SK-N-SH (cell line): ENCODE measurements at regions not wholly inside any gene's neighbourhood (a gene's known extent, or its start where the extent isn't known, plus 50 kb on each side); places are given as distances from the start of the nearest gene placed in this dataset.

Experiments used
- CTCF ChIA-PET: fragments of 300-600, 350-600 bp; formaldehyde crosslinking; extraction: SDS; loops from one replicate; lab custom pipeline; 2021; lab: Yijun Ruan, JAX
- POLR2A ChIA-PET: fragments of 350-600 bp; sonication (Branson Sonifier 250); formaldehyde crosslinking; extraction: SDS; loops from one replicate; lab custom pipeline; 2020; ENCODE audit warnings: antibody characterized with exemption, inconsistent platforms; lab: Yijun Ruan, JAX
- DNase-seq: peaks from one replicate; pipeline ENCODE4 v3.0.0; 2012
- H2AFZ ChIP-seq: fragments of 200-600 bp; sonication (generic); 2 replicates; pipeline ENCODE4 v1.8.1; 2016; ENCODE audit warnings: antibody characterized with exemption, mild to moderate bottlenecking, low read depth
- H3F3A ChIP-seq: fragments of 200-600 bp; sonication (generic); replicated peaks from 2 replicates; pipeline ENCODE3; 2016; ENCODE audit warnings: antibody characterized with exemption, mild to moderate bottlenecking; ENCODE audit not compliant: insufficient read depth
- H3K27ac ChIP-seq, 2 experiments: fragments of 200-500 bp in 1 of 2; fragments of 200-600 bp in 1 of 2; sonication (Bioruptor generic) in 1 of 2; sonication (generic), shearing (Covaris generic) in 1 of 2; 2 replicates each; pipeline versions ENCODE4 v1.5.1 to v1.6.1; 2014 to 2016; ENCODE audit warnings: low read depth in 2 of 2, inconsistent platforms in 1 of 2, low read length in 1 of 2, mild to moderate bottlenecking in 1 of 2, mixed read lengths in 1 of 2
- H3K27me3 ChIP-seq: fragments of 200-600 bp; sonication (generic), shearing (Covaris generic); 2 replicates; pipeline ENCODE4 v1.6.1; 2016; ENCODE audit warnings: mixed run types; ENCODE audit not compliant: insufficient read depth
- H3K36me3 ChIP-seq, 2 experiments: fragments of 200-500 bp in 1 of 2; fragments of 200-600 bp in 1 of 2; sonication (Bioruptor generic) in 1 of 2; sonication (generic) in 1 of 2; replicated peaks in 1 of 2; 2 replicates each; pipeline versions ENCODE3 to v1.5.1; 2014 to 2016; ENCODE audit warnings: low read length in 1 of 2, mild to moderate bottlenecking in 1 of 2; ENCODE audit not compliant: insufficient read depth in 2 of 2, control insufficient read depth in 1 of 2
- H3K4me1 ChIP-seq, 2 experiments: fragments of 200-500 bp in 1 of 2; fragments of 200-600 bp in 1 of 2; sonication (Bioruptor generic) in 1 of 2; sonication (generic), shearing (Covaris generic) in 1 of 2; 2 replicates each; pipeline versions ENCODE4 v1.5.1 to v1.6.1; 2014 to 2016; ENCODE audit warnings: low read depth in 1 of 2, low read length in 1 of 2, mixed run types in 1 of 2; ENCODE audit not compliant: insufficient read depth in 2 of 2, control insufficient read depth in 1 of 2
- H3K4me2 ChIP-seq: fragments of 200-600 bp; sonication (generic), shearing (Covaris generic); 2 replicates; pipeline ENCODE4 v1.6.1; 2017; ENCODE audit warnings: mixed run types
- H3K4me3 ChIP-seq, 2 experiments: fragments of 200-500 bp in 1 of 2; fragments of 200-600 bp in 1 of 2; sonication (Bioruptor generic) in 1 of 2; sonication (generic), shearing (Covaris generic) in 1 of 2; 2 replicates each; pipeline versions ENCODE4 v1.5.1 to v1.8.1; 2014 to 2016; ENCODE audit warnings: low read depth in 2 of 2, inconsistent platforms in 1 of 2, low read length in 1 of 2, mild to moderate bottlenecking in 1 of 2, mixed read lengths in 1 of 2, moderate library complexity in 1 of 2
- H3K79me2 ChIP-seq: fragments of 200-600 bp; sonication (generic); 2 replicates; pipeline ENCODE4 v1.8.1; 2017; ENCODE audit warnings: mild to moderate bottlenecking; ENCODE audit not compliant: insufficient read depth
- H3K9ac ChIP-seq: fragments of 200-600 bp; sonication (generic); 2 replicates; pipeline ENCODE4 v1.6.1; 2017; ENCODE audit warnings: mixed run types
- H3K9me2 ChIP-seq: fragments of 200-600 bp; sonication (generic); 2 replicates; pipeline ENCODE4 v1.6.1; 2017; ENCODE audit warnings: mixed run types
- H3K9me3 ChIP-seq: fragments of 200-600 bp; sonication (generic); 2 replicates; pipeline ENCODE4 v1.6.1; 2017; ENCODE audit warnings: mixed run types, mild to moderate bottlenecking, moderate library complexity
- H4K20me1 ChIP-seq: fragments of 200-600 bp; sonication (generic); 2 replicates; pipeline ENCODE4 v1.6.1; 2017; ENCODE audit warnings: mild to moderate bottlenecking, mixed run types; ENCODE audit not compliant: insufficient read depth
- ELF1 ChIP-seq: IDR thresholded peaks from 2 replicates; pipeline ENCODE4 v1.4.0; 2012
- EZH2phosphoT487 ChIP-seq: fragments of 200-600 bp; sonication (generic); IDR thresholded peaks from 2 replicates; pipeline ENCODE4 v1.6.1; 2017; ENCODE audit warnings: low read depth, mixed run types, mild to moderate bottlenecking, antibody characterized with exemption, moderate library complexity, borderline replicate concordance
- FOXM1 ChIP-seq: IDR thresholded peaks from 2 replicates; pipeline ENCODE4 v1.4.0; 2012; ENCODE audit warnings: low read depth, mild to moderate bottlenecking
- NFIC ChIP-seq: IDR thresholded peaks from 2 replicates; pipeline ENCODE4 v1.4.0; 2012; ENCODE audit warnings: borderline replicate concordance
- NRF1 ChIP-seq: IDR thresholded peaks from 2 replicates; pipeline ENCODE4 v1.6.1; 2012; ENCODE audit warnings: low read depth, mild to moderate bottlenecking, low read length
- RAD21 ChIP-seq: IDR thresholded peaks from 2 replicates; pipeline ENCODE4 v1.6.1; 2012; ENCODE audit warnings: mild to moderate bottlenecking, low read length
- RCOR1 ChIP-seq: fragments of 150-350 bp; IDR thresholded peaks from 2 replicates; pipeline ENCODE4 v1.6.1; 2017; ENCODE audit warnings: antibody characterized with exemption, low read length
- RXRA ChIP-seq: IDR thresholded peaks from 2 replicates; pipeline ENCODE4 v1.4.0; 2012; ENCODE audit warnings: low read depth, mild to moderate bottlenecking, borderline replicate concordance
- SIN3A ChIP-seq: IDR thresholded peaks from 2 replicates; pipeline ENCODE4 v1.6.1; 2012; ENCODE audit warnings: low read depth, mild to moderate bottlenecking, low read length, moderate library complexity, borderline replicate concordance
- SMC3 ChIP-seq: IDR thresholded peaks from 2 replicates; pipeline ENCODE4 v1.6.1; 2012; ENCODE audit warnings: low read depth, low read length, improper control_type of control experiment
- TAF1 ChIP-seq: IDR thresholded peaks from 2 replicates; pipeline ENCODE4 v1.6.1; 2012; ENCODE audit warnings: low read depth, mild to moderate bottlenecking, low read length, moderate library complexity, borderline replicate concordance
- WGBS: methylation state at CpG from one replicate; pipeline ENCODE4 v1.1.6; 2017; ENCODE audit warnings: low lambda C conversion rate; 5-methylcytosine and 5-hydroxymethylcytosine counted together
- TF ChIP-seq, protein P1 (sequence below): IDR thresholded peaks from 2 replicates; pipeline ENCODE4 v1.4.0; 2012; ENCODE audit warnings: low read depth, borderline replicate concordance
- TF ChIP-seq, protein P2 (sequence below): IDR thresholded peaks from 2 replicates; pipeline ENCODE4 v1.4.0; 2012; ENCODE audit warnings: low read depth
- TF ChIP-seq, protein P3 (sequence below): IDR thresholded peaks from 2 replicates; pipeline ENCODE4 v1.6.1; 2012; ENCODE audit warnings: mild to moderate bottlenecking, low read depth, low read length, moderate library complexity
- TF ChIP-seq, protein P4 (sequence below): fragments of 200-600 bp; sonication (generic); IDR thresholded peaks from 2 replicates; pipeline ENCODE4 v1.6.1; 2017; ENCODE audit warnings: antibody characterized with exemption, mild to moderate bottlenecking, moderate library complexity

DNA sequence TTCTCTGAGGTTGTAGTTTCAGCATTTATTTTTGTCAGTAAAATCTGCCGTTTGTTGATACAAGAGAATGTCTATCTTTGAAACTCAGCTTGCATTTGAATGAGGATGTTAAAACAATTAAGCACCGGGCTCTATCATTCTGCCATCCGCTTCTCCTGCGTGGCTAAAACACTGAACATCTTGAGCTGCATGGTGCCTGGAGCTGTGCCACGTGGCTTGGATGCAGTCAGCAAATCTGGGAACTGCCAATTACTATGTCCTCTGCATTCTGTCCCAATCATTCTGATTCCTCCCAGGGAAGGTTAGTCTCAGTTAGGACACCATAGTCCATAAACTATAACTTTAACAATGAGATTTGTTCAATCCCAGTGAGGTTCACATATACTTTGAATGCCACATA, 598.4 kb downstream of the FBXO15 start:
- Histone ChIP-seq H3K9me2 (0 out of 2 replicates have a peak, but pooled peaks cover 3% of the 10 kb centered on the region), H4K20me1 (no peaks in the 10 kb centered on the region), H3K4me3 (no peak overlapping the region), H3K79me2 (no peaks in the 10 kb centered on the region), H3K27ac (no peak overlapping the region; a peak in 1 of 4 replicates), H3K36me3 (no peaks in the 10 kb centered on the region), H3K9ac (no peak overlapping the region), H3K27me3 (no peaks in the 10 kb centered on the region), H3K4me2 (no peak overlapping the region), H3F3A (no peaks in the 10 kb centered on the region), H2AFZ (no peak overlapping the region), H3K4me1 (no peaks in the 10 kb centered on the region), H3K9me3 (no peaks in the 10 kb centered on the region)
- POLR2A ChIA-PET = no interaction called here
- CTCF ChIA-PET = no interaction called here
- WGBS = 13% methylated on average over 5 of the region's 5 CpGs
- TF ChIP-seq, protein P1, sequence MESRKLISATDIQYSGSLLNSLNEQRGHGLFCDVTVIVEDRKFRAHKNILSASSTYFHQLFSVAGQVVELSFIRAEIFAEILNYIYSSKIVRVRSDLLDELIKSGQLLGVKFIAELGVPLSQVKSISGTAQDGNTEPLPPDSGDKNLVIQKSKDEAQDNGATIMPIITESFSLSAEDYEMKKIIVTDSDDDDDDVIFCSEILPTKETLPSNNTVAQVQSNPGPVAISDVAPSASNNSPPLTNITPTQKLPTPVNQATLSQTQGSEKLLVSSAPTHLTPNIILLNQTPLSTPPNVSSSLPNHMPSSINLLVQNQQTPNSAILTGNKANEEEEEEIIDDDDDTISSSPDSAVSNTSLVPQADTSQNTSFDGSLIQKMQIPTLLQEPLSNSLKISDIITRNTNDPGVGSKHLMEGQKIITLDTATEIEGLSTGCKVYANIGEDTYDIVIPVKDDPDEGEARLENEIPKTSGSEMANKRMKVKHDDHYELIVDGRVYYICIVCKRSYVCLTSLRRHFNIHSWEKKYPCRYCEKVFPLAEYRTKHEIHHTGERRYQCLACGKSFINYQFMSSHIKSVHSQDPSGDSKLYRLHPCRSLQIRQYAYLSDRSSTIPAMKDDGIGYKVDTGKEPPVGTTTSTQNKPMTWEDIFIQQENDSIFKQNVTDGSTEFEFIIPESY = no peak
- TF ChIP-seq, protein P2, sequence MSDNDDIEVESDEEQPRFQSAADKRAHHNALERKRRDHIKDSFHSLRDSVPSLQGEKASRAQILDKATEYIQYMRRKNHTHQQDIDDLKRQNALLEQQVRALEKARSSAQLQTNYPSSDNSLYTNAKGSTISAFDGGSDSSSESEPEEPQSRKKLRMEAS = 0 out of 2 replicates have a peak, but pooled peaks have one; percentile 15
- DNase-seq = no peak

DNA sequence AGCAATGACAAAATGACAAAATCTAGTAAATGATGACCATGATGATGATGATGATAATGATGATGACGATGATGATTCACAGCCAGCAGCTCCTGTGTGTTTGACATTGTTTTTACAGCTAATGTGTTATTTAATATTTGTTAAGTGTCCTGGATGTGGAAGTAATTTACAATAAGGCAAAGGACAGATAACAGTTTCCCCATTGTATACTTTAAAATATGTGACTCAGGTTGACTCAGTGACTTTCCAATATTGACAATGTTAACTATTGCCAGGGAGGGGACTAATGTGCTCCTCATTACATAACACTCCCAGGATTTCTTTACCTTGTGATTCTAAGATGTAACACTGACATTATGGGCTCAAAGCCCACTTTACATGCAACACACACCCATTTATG, 602.2 kb downstream of the FBXO15 start:
- no peaks in the 10 kb centered on the region for H4K20me1 ChIP-seq
- POLR2A ChIA-PET = no interaction called here
- CTCF ChIA-PET = no interaction called here
- 0 out of 2 replicates have a peak, but pooled peaks cover 6% of the 10 kb centered on the region for H3K9me2 ChIP-seq
- H3K4me3 ChIP-seq = no peak overlapping the region
- no peak for DNase-seq
- H3K4me2 ChIP-seq = no peak overlapping the region
- WGBS = 8% methylated on average over 1 of the region's 1 CpG
- no peak overlapping the region for H2AFZ ChIP-seq
- H3F3A ChIP-seq = no peaks in the 10 kb centered on the region
- H3K9ac ChIP-seq = no peak overlapping the region
- H3K27me3 ChIP-seq = no peaks in the 10 kb centered on the region
- no peaks in the 10 kb centered on the region for H3K79me2 ChIP-seq
- H3K4me1 ChIP-seq = no peaks in the 10 kb centered on the region
- TF ChIP-seq ELF1 = no peak
- no peak for TF ChIP-seq FOXM1
- no peak for TF ChIP-seq RAD21
- TF ChIP-seq SIN3A = no peak
- TF ChIP-seq, protein P3, sequence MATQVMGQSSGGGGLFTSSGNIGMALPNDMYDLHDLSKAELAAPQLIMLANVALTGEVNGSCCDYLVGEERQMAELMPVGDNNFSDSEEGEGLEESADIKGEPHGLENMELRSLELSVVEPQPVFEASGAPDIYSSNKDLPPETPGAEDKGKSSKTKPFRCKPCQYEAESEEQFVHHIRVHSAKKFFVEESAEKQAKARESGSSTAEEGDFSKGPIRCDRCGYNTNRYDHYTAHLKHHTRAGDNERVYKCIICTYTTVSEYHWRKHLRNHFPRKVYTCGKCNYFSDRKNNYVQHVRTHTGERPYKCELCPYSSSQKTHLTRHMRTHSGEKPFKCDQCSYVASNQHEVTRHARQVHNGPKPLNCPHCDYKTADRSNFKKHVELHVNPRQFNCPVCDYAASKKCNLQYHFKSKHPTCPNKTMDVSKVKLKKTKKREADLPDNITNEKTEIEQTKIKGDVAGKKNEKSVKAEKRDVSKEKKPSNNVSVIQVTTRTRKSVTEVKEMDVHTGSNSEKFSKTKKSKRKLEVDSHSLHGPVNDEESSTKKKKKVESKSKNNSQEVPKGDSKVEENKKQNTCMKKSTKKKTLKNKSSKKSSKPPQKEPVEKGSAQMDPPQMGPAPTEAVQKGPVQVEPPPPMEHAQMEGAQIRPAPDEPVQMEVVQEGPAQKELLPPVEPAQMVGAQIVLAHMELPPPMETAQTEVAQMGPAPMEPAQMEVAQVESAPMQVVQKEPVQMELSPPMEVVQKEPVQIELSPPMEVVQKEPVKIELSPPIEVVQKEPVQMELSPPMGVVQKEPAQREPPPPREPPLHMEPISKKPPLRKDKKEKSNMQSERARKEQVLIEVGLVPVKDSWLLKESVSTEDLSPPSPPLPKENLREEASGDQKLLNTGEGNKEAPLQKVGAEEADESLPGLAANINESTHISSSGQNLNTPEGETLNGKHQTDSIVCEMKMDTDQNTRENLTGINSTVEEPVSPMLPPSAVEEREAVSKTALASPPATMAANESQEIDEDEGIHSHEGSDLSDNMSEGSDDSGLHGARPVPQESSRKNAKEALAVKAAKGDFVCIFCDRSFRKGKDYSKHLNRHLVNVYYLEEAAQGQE = no peak
- TF ChIP-seq, protein P2 = no peak
- no peak for TF ChIP-seq TAF1
- TF ChIP-seq SMC3 = no peak
- no peak for TF ChIP-seq NRF1
- TF ChIP-seq EZH2phosphoT487 = no peak
- no peak for TF ChIP-seq NFIC
- no peak for TF ChIP-seq RCOR1
- TF ChIP-seq, protein P4, sequence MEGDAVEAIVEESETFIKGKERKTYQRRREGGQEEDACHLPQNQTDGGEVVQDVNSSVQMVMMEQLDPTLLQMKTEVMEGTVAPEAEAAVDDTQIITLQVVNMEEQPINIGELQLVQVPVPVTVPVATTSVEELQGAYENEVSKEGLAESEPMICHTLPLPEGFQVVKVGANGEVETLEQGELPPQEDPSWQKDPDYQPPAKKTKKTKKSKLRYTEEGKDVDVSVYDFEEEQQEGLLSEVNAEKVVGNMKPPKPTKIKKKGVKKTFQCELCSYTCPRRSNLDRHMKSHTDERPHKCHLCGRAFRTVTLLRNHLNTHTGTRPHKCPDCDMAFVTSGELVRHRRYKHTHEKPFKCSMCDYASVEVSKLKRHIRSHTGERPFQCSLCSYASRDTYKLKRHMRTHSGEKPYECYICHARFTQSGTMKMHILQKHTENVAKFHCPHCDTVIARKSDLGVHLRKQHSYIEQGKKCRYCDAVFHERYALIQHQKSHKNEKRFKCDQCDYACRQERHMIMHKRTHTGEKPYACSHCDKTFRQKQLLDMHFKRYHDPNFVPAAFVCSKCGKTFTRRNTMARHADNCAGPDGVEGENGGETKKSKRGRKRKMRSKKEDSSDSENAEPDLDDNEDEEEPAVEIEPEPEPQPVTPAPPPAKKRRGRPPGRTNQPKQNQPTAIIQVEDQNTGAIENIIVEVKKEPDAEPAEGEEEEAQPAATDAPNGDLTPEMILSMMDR = no peak
- TF ChIP-seq RXRA = no peak
- no peak overlapping the region for H3K27ac ChIP-seq
- H3K9me3 ChIP-seq = no peaks in the 10 kb centered on the region
- no peaks in the 10 kb centered on the region for H3K36me3 ChIP-seq
